ENCODE measurements at regions not wholly inside any gene's neighbourhood (a gene's known extent, or its start where the extent isn't known, plus 50 kb on each side); places are given as distances from the start of the nearest gene placed in this dataset.

DNA sequence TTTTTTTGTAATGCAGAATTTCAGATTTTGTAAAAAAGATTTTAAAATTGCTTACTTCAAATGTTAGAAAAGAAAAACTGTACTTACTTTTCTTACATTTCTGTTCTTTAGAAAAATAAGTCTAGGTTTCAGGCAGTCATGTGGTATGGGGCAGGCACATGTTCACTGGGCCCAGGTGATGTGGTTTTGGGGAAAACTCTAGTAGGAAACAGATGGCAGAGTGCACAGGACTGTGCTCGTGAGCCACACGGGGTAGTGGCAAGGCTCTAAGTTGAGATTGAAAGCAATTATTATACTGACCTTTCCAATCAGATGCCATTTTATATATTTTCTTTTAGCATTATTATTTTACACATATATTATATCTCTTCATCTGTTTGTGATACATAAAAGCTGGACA, 1036.9 kb upstream of the TMEFF2 start:
- TF ChIP-seq, protein P1, sequence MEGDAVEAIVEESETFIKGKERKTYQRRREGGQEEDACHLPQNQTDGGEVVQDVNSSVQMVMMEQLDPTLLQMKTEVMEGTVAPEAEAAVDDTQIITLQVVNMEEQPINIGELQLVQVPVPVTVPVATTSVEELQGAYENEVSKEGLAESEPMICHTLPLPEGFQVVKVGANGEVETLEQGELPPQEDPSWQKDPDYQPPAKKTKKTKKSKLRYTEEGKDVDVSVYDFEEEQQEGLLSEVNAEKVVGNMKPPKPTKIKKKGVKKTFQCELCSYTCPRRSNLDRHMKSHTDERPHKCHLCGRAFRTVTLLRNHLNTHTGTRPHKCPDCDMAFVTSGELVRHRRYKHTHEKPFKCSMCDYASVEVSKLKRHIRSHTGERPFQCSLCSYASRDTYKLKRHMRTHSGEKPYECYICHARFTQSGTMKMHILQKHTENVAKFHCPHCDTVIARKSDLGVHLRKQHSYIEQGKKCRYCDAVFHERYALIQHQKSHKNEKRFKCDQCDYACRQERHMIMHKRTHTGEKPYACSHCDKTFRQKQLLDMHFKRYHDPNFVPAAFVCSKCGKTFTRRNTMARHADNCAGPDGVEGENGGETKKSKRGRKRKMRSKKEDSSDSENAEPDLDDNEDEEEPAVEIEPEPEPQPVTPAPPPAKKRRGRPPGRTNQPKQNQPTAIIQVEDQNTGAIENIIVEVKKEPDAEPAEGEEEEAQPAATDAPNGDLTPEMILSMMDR (IDR thresholded peaks at IDR 0.05) = no peak
- TF ChIP-seq POLR2A (IDR thresholded peaks at IDR 0.05) = no peak
